ENCODE measurements at regions not wholly inside any gene's neighbourhood (a gene's known extent, or its start where the extent isn't known, plus 50 kb on each side); places are given as distances from the start of the nearest gene placed in this dataset.

DNA sequence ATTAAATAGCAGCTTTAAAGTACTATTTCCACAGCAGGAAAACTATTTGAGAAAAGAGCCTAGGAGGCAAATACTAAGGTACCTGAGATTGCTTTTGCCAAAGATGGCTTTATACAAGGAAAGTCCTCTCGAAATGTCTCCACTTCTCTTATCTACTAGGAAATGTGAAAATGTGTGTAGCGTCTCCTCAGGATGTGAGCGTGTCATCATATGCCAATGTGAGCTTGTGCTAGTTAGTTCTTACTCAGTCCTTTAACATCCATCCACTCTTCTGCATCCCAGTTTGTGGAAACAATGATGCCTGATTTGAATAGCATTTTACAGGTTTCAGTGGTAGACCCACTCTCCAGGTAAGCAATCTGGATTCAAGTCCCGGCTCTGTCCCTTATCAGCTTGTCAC, 421.0 kb downstream of the DYNC2H1 start:
- no peak overlapping the region for H3K4me3 ChIP-seq
- H3K4me1 ChIP-seq (ENCODE audit: insufficient read depth), result peaks cover 5% of the 10 kb centered on the region
- TF ChIP-seq, protein P1, sequence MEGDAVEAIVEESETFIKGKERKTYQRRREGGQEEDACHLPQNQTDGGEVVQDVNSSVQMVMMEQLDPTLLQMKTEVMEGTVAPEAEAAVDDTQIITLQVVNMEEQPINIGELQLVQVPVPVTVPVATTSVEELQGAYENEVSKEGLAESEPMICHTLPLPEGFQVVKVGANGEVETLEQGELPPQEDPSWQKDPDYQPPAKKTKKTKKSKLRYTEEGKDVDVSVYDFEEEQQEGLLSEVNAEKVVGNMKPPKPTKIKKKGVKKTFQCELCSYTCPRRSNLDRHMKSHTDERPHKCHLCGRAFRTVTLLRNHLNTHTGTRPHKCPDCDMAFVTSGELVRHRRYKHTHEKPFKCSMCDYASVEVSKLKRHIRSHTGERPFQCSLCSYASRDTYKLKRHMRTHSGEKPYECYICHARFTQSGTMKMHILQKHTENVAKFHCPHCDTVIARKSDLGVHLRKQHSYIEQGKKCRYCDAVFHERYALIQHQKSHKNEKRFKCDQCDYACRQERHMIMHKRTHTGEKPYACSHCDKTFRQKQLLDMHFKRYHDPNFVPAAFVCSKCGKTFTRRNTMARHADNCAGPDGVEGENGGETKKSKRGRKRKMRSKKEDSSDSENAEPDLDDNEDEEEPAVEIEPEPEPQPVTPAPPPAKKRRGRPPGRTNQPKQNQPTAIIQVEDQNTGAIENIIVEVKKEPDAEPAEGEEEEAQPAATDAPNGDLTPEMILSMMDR (IDR thresholded peaks at IDR 0.05; ENCODE audit: poor library complexity), result no peak
- TF ChIP-seq EZH2phosphoT487 (IDR thresholded peaks at IDR 0.05; ENCODE audit: low read depth, severe bottlenecking, unreplicated experiment) (no peak), EZH2 (IDR thresholded peaks at IDR 0.05; ENCODE audit: borderline replicate concordance) (no peak)
- H3K9me2 ChIP-seq (replicated peaks; ENCODE audit: insufficient read depth), result no peaks in the 10 kb centered on the region
- H4K20me1 ChIP-seq (ENCODE audit: insufficient read depth, poor library complexity, severe bottlenecking), result no peaks in the 10 kb centered on the region
- DNase-seq (ENCODE audit: low spot score), result no peak
- WGBS (ENCODE audit: low lambda C conversion rate, missing lambda C conversion rate), result 87% methylated on average over 4 of the region's 4 CpGs
- no peaks in the 10 kb centered on the region for H3K36me3 ChIP-seq (replicated peaks; ENCODE audit: insufficient read depth, low read depth)
- no peak overlapping the region for H2AFZ ChIP-seq
- no peaks in the 10 kb centered on the region for H3K9me3 ChIP-seq (ENCODE audit: low read depth)
- no peaks in the 10 kb centered on the region for H3K27me3 ChIP-seq
- H3K27ac ChIP-seq, result no peak overlapping the region
- no peak overlapping the region for H3K4me2 ChIP-seq
- no peaks in the 10 kb centered on the region for H3K79me2 ChIP-seq

DNA sequence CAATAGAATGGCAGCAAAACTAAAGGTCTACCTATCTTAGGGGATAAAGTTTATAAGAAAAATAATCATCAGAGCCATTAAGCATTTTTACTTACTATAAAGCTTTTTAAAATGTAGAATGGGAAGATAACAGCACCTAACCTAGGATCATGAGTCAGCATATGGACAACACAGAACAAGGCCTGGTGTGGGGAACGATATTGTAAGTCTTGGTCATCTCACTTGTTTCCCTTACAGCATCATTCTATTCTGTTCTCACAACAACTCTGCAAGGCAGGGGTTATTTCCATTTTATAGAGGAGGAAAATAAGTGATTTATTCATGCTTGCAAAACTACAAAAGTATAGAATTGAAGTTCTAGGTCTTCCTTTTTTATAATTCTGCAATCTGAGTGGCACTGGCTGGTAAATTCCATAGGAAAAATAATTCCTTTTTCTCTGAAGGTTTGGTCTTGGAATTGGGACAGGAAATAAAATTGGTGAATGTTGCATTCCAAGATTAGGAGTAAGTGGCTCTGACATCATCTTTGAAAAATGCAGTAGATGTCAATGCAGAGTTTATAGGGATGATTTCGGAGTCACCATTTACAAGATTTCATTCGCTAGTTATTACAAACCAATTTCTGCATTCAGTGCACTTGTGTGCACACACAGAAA, 423.0 kb downstream of the DYNC2H1 start:
- H4K20me1 ChIP-seq (ENCODE audit: insufficient read depth, poor library complexity, severe bottlenecking), result no peaks in the 10 kb centered on the region
- H3K4me3 ChIP-seq, result no peak overlapping the region
- TF ChIP-seq, protein P1 (IDR thresholded peaks at IDR 0.05; ENCODE audit: poor library complexity), result no peak
- TF ChIP-seq EZH2 (IDR thresholded peaks at IDR 0.05; ENCODE audit: borderline replicate concordance) (no peak), EZH2phosphoT487 (IDR thresholded peaks at IDR 0.05; ENCODE audit: low read depth, severe bottlenecking, unreplicated experiment) (no peak)
- no peaks in the 10 kb centered on the region for H3K79me2 ChIP-seq
- H3K27me3 ChIP-seq, result no peaks in the 10 kb centered on the region
- no peaks in the 10 kb centered on the region for H3K9me3 ChIP-seq (ENCODE audit: low read depth)
- no peak for DNase-seq (ENCODE audit: low spot score)
- H3K4me1 ChIP-seq (ENCODE audit: insufficient read depth), result peaks cover 5% of the 10 kb centered on the region
- 62% methylated on average over 3 of the region's 3 CpGs for WGBS (ENCODE audit: low lambda C conversion rate, missing lambda C conversion rate)
- H3K4me2 ChIP-seq, result no peak overlapping the region
- no peak overlapping the region for H2AFZ ChIP-seq
- no peak overlapping the region for H3K27ac ChIP-seq
- H3K36me3 ChIP-seq (replicated peaks; ENCODE audit: insufficient read depth, low read depth), result no peaks in the 10 kb centered on the region
- no peaks in the 10 kb centered on the region for H3K9me2 ChIP-seq (replicated peaks; ENCODE audit: insufficient read depth)

DNA sequence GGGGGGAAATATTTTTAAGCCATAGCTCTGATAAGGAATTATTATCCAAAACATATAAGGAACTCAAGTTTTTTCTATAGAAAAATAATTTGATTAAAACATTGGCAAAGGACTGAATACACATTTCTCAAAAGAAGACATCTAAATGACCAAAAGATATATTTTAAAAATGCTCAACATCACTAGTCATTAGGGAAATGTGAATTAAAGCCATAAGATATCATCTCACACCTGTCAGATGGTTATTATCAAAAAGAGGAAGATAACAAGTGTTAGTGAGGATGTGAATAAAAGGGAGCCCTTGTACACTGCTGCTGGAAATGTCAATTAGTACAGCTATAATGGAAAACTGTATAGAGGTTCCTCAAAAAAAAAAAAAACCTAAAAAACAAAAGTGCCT, 425.0 kb downstream of the DYNC2H1 start:
- no peak overlapping the region for H2AFZ ChIP-seq
- H4K20me1 ChIP-seq (ENCODE audit: insufficient read depth, poor library complexity, severe bottlenecking), result no peaks in the 10 kb centered on the region
- H3K4me2 ChIP-seq, result no peak overlapping the region
- H3K4me3 ChIP-seq, result no peak overlapping the region
- no peaks in the 10 kb centered on the region for H3K9me2 ChIP-seq (replicated peaks; ENCODE audit: insufficient read depth)
- H3K27ac ChIP-seq, result no peak overlapping the region
- H3K27me3 ChIP-seq, result no peaks in the 10 kb centered on the region
- no peaks in the 10 kb centered on the region for H3K9me3 ChIP-seq (ENCODE audit: low read depth)
- no peaks in the 10 kb centered on the region for H3K4me1 ChIP-seq (ENCODE audit: insufficient read depth)
- H3K79me2 ChIP-seq, result no peaks in the 10 kb centered on the region
- H3K36me3 ChIP-seq (replicated peaks; ENCODE audit: insufficient read depth, low read depth), result no peaks in the 10 kb centered on the region
- DNase-seq (ENCODE audit: low spot score), result no peak
- TF ChIP-seq EZH2phosphoT487 (IDR thresholded peaks at IDR 0.05; ENCODE audit: low read depth, severe bottlenecking, unreplicated experiment), result no peak
- no peak for TF ChIP-seq EZH2 (IDR thresholded peaks at IDR 0.05; ENCODE audit: borderline replicate concordance)
- TF ChIP-seq, protein P1 (IDR thresholded peaks at IDR 0.05; ENCODE audit: poor library complexity), result no peak
